GM06990 (cell line): ENCODE measurements at regions not wholly inside any gene's neighbourhood (a gene's known extent, or its start where the extent isn't known, plus 50 kb on each side); places are given as distances from the start of the nearest gene placed in this dataset.

Experiments used
- DNase-seq: peaks from one replicate; pipeline ENCODE4 v3.0.0-alpha.2; 2011; ENCODE audit not compliant: insufficient read length; ENCODE audit errors: extremely low read depth
- H3K27me3 ChIP-seq: replicated peaks from 2 replicates; pipeline ENCODE4 v1.6.0; 2011; ENCODE audit warnings: low read length; ENCODE audit not compliant: control insufficient read depth, insufficient read depth
- H3K36me3 ChIP-seq: 2 replicates; pipeline ENCODE4 v1.5.1; 2011; ENCODE audit warnings: low read length; ENCODE audit not compliant: control insufficient read depth, insufficient read depth
- H3K4me3 ChIP-seq: replicated peaks from 2 replicates; pipeline ENCODE4 v1.5.1; 2011; ENCODE audit warnings: low read depth, mild to moderate bottlenecking, control low read depth, low read length
- CTCF ChIP-seq: IDR thresholded peaks from 2 replicates; pipeline ENCODE4 v1.5.1; 2011; ENCODE audit warnings: low read length, control low read depth, mild to moderate bottlenecking, inconsistent platforms; ENCODE audit not compliant: insufficient read depth, poor library complexity, severe bottlenecking

- TF ChIP-seq CTCF = no peak
- Histone ChIP-seq H3K4me3 (no peak overlapping the region), H3K27me3 (no peaks in the 10 kb centered on the region), H3K36me3 (no peaks in the 10 kb centered on the region)
- DNase-seq = no peak
Observed at GRCh38 chr5:87762631-87763030, 349.9 kb upstream of the CCNH start.

DNA sequence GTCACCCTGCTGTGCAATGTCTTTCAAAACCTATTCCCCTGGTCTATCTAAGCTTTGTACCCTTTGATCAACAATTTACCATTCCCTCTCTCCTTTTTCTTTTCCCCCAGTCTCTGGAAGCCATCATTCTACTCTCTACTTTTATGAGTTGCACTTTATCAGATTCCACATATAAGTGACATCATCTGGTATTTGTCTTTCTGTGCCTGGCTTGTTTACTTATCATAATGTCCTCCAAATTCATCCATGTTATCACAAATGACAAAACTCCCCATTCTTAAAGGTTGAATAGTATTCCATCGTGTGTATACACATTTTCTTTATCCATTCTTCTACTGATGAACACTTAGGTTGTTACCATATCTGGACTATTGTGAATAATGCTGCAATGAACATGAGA is 344.2 kb upstream of the CCNH start:
- Histone ChIP-seq H3K36me3 (no peaks in the 10 kb centered on the region), H3K4me3 (no peak overlapping the region), H3K27me3 (no peaks in the 10 kb centered on the region)
- no peak for TF ChIP-seq CTCF
- no peak for DNase-seq

GRCh38 chr5:87755360-87755759 is 342.6 kb upstream of the CCNH start:
- H3K4me3 ChIP-seq = no peak overlapping the region
- H3K36me3 ChIP-seq = no peaks in the 10 kb centered on the region
- DNase-seq = no peak
- TF ChIP-seq CTCF = no peak
- no peaks in the 10 kb centered on the region; the same call in 1 of the 2 replicates for H3K27me3 ChIP-seq

GRCh38 chr5:87754009-87754757 is 341.5 kb upstream of the CCNH start:
- H3K4me3 ChIP-seq = no peak overlapping the region
- no peaks in the 10 kb centered on the region; the same call in 1 of the 2 replicates for H3K27me3 ChIP-seq
- no peaks in the 10 kb centered on the region for H3K36me3 ChIP-seq
- no peak for TF ChIP-seq CTCF
- DNase-seq = no peak

- H3K27me3 ChIP-seq = no peaks in the 10 kb centered on the region; the same call in 1 of the 2 replicates
- H3K4me3 ChIP-seq = no peak overlapping the region
- H3K36me3 ChIP-seq = no peaks in the 10 kb centered on the region
- DNase-seq = no peak
- no peak for TF ChIP-seq CTCF
Observed at GRCh38 chr5:87752362-87752761, 339.6 kb upstream of the CCNH start.
